ENCODE measurements at regions not wholly inside any gene's neighbourhood (a gene's known extent, or its start where the extent isn't known, plus 50 kb on each side); places are given as distances from the start of the nearest gene placed in this dataset.

GRCh38 chr15:39434163-39434562 lies 146.7 kb upstream of the THBS1 start:
- no CpG with 5 or more reads among the region's 4 CpGs for WGBS, 2 donors (ENCODE audit: extremely low coverage in 2 of 2, insufficient read length in 2 of 2, insufficient replicate concordance in 1 of 2)

GRCh38 chr15:39434751-39435238 lies 146.1 kb upstream of the THBS1 start:
- Histone ChIP-seq H3K23ac (ENCODE audit: low read depth, low read length, poor library complexity) (no peak overlapping the region), H3K27ac (replicated peaks; ENCODE audit: low read length) (no peak overlapping the region), H4K91ac (ENCODE audit: low read depth, low read length, poor library complexity) (no peak overlapping the region), H3K4me3 (ENCODE audit: low read length in 2 of 2) (no peak overlapping the region), H3K36me3 (replicated peaks in 1 of 2; ENCODE audit: control insufficient read depth in 2 of 2, insufficient read depth in 2 of 2, low read length in 2 of 2) (no peaks in the 10 kb centered on the region), H3K9ac (ENCODE audit: low read depth, low read length, poor library complexity) (no peak overlapping the region), H3K4me1 (ENCODE audit: control insufficient read depth in 2 of 2, insufficient read depth in 1 of 2, low read depth in 1 of 2, low read length in 2 of 2) (peaks cover 3 to 12% of the 10 kb centered on the region in 2 donors), H4K8ac (ENCODE audit: low read depth, low read length) (no peak overlapping the region), H3K27me3 (ENCODE audit: control insufficient read depth in 3 of 3, insufficient read depth in 3 of 3, low read depth in 1 of 3, low read length in 3 of 3) (no peaks in the 10 kb centered on the region), H2AK5ac (ENCODE audit: low read depth, low read length) (no peak overlapping the region), H3K79me1 (ENCODE audit: low read depth, low read length) (no peaks in the 10 kb centered on the region), H2BK12ac (ENCODE audit: low read length) (no peak overlapping the region), H3K4ac (ENCODE audit: low read length) (no peak overlapping the region), H3K9me3 (replicated peaks in 1 of 2; ENCODE audit: control insufficient read depth in 2 of 2, insufficient read depth in 1 of 2, low read depth in 1 of 2, low read length in 2 of 2) (no peaks in the 10 kb centered on the region), H2AFZ (ENCODE audit: low read length) (no peak overlapping the region), H2BK120ac (ENCODE audit: low read depth, low read length) (no peak overlapping the region), H3K4me2 (ENCODE audit: insufficient read depth, low read length, poor library complexity, severe bottlenecking) (no peak overlapping the region), H2BK5ac (ENCODE audit: low read length) (no peak overlapping the region), H3K14ac (ENCODE audit: low read length) (no peak overlapping the region), H3K18ac (ENCODE audit: low read length) (no peak overlapping the region), H2BK15ac (ENCODE audit: low read length) (no peak overlapping the region)
- DNase-seq (ENCODE audit: low spot score) = no peak
- no CpG with 5 or more reads among the region's 5 CpGs for WGBS, 2 donors (ENCODE audit: extremely low coverage in 2 of 2, insufficient read length in 2 of 2, insufficient replicate concordance in 1 of 2)

More at GRCh38 chr15:39434163-39434562, 146.7 kb upstream of the THBS1 start:
- H3K4me1 ChIP-seq (ENCODE audit: control insufficient read depth in 2 of 2, insufficient read depth in 1 of 2, low read depth in 1 of 2, low read length in 2 of 2) = peaks cover 3 to 10% of the 10 kb centered on the region in 2 donors
- no peak overlapping the region for H2BK120ac ChIP-seq (ENCODE audit: low read depth, low read length)
- no peak overlapping the region for H2BK12ac ChIP-seq (ENCODE audit: low read length)
- no peak overlapping the region for H3K9ac ChIP-seq (ENCODE audit: low read depth, low read length, poor library complexity)
- H2AK5ac ChIP-seq (ENCODE audit: low read depth, low read length) = no peak overlapping the region
- no peak overlapping the region for H2BK15ac ChIP-seq (ENCODE audit: low read length)
- H3K27ac ChIP-seq (replicated peaks; ENCODE audit: low read length) = no peak overlapping the region
- H2BK5ac ChIP-seq (ENCODE audit: low read length) = no peak overlapping the region
- no peaks in the 10 kb centered on the region for H3K79me1 ChIP-seq (ENCODE audit: low read depth, low read length)
- H3K4me2 ChIP-seq (ENCODE audit: insufficient read depth, low read length, poor library complexity, severe bottlenecking) = no peak overlapping the region
- DNase-seq (ENCODE audit: low spot score) = no peak
- H3K9me3 ChIP-seq (replicated peaks in 1 of 2; ENCODE audit: control insufficient read depth in 2 of 2, insufficient read depth in 1 of 2, low read depth in 1 of 2, low read length in 2 of 2) = no peaks in the 10 kb centered on the region
- H3K18ac ChIP-seq (ENCODE audit: low read length) = no peak overlapping the region
- no peak overlapping the region for H2AFZ ChIP-seq (ENCODE audit: low read length)
- H3K36me3 ChIP-seq (replicated peaks in 1 of 2; ENCODE audit: control insufficient read depth in 2 of 2, insufficient read depth in 2 of 2, low read length in 2 of 2) = no peaks in the 10 kb centered on the region
- no peak overlapping the region for H3K23ac ChIP-seq (ENCODE audit: low read depth, low read length, poor library complexity)
- no peak overlapping the region for H3K4ac ChIP-seq (ENCODE audit: low read length)
- H3K27me3 ChIP-seq (ENCODE audit: control insufficient read depth in 3 of 3, insufficient read depth in 3 of 3, low read depth in 1 of 3, low read length in 3 of 3) = no peaks in the 10 kb centered on the region
- no peak overlapping the region for H3K14ac ChIP-seq (ENCODE audit: low read length)
- H4K8ac ChIP-seq (ENCODE audit: low read depth, low read length) = no peak overlapping the region
- H4K91ac ChIP-seq (ENCODE audit: low read depth, low read length, poor library complexity) = no peak overlapping the region
- no peak overlapping the region for H3K4me3 ChIP-seq (ENCODE audit: low read length in 2 of 2)

- H3K36me3 ChIP-seq (replicated peaks in 1 of 2; ENCODE audit: control insufficient read depth in 2 of 2, insufficient read depth in 2 of 2, low read length in 2 of 2) = no peaks in the 10 kb centered on the region
- no peak overlapping the region for H3K4me2 ChIP-seq (ENCODE audit: insufficient read depth, low read length, poor library complexity, severe bottlenecking)
- H3K9ac ChIP-seq (ENCODE audit: low read depth, low read length, poor library complexity) = no peak overlapping the region
- no peak overlapping the region for H2AFZ ChIP-seq (ENCODE audit: low read length)
- H3K4me1 ChIP-seq (ENCODE audit: control insufficient read depth in 2 of 2, insufficient read depth in 1 of 2, low read depth in 1 of 2, low read length in 2 of 2) = peaks cover 3 to 8% of the 10 kb centered on the region in 2 donors
- no peak overlapping the region for H4K91ac ChIP-seq (ENCODE audit: low read depth, low read length, poor library complexity)
- no peak overlapping the region for H4K8ac ChIP-seq (ENCODE audit: low read depth, low read length)
- no peak overlapping the region for H3K18ac ChIP-seq (ENCODE audit: low read length)
- no peak overlapping the region for H3K23ac ChIP-seq (ENCODE audit: low read depth, low read length, poor library complexity)
- no peak overlapping the region for H2BK12ac ChIP-seq (ENCODE audit: low read length)
- H3K4ac ChIP-seq (ENCODE audit: low read length) = no peak overlapping the region
- WGBS, 2 donors (ENCODE audit: extremely low coverage in 2 of 2, insufficient read length in 2 of 2, insufficient replicate concordance in 1 of 2) = no CpG with 5 or more reads among the region's 2 CpGs
- no peaks in the 10 kb centered on the region for H3K27me3 ChIP-seq (ENCODE audit: control insufficient read depth in 3 of 3, insufficient read depth in 3 of 3, low read depth in 1 of 3, low read length in 3 of 3)
- H2BK15ac ChIP-seq (ENCODE audit: low read length) = no peak overlapping the region
- no peaks in the 10 kb centered on the region for H3K79me1 ChIP-seq (ENCODE audit: low read depth, low read length)
- H3K9me3 ChIP-seq (replicated peaks in 1 of 2; ENCODE audit: control insufficient read depth in 2 of 2, insufficient read depth in 1 of 2, low read depth in 1 of 2, low read length in 2 of 2) = no peaks in the 10 kb centered on the region
- no peak overlapping the region for H3K4me3 ChIP-seq (ENCODE audit: low read length in 2 of 2)
- H2AK5ac ChIP-seq (ENCODE audit: low read depth, low read length) = no peak overlapping the region
- no peak overlapping the region for H2BK5ac ChIP-seq (ENCODE audit: low read length)
- H3K14ac ChIP-seq (ENCODE audit: low read length) = no peak overlapping the region
- H2BK120ac ChIP-seq (ENCODE audit: low read depth, low read length) = no peak overlapping the region
- DNase-seq (ENCODE audit: low spot score) = no peak
- no peak overlapping the region for H3K27ac ChIP-seq (replicated peaks; ENCODE audit: low read length)
Measured at GRCh38 chr15:39435244-39435643, 145.6 kb upstream of the THBS1 start.

- no peaks in the 10 kb centered on the region for H3K9me3 ChIP-seq (replicated peaks in 1 of 2; ENCODE audit: control insufficient read depth in 2 of 2, insufficient read depth in 1 of 2, low read depth in 1 of 2, low read length in 2 of 2)
- no CpG with 5 or more reads among the region's 5 CpGs for WGBS, 2 donors (ENCODE audit: extremely low coverage in 2 of 2, insufficient read length in 2 of 2, insufficient replicate concordance in 1 of 2)
- no peak overlapping the region for H2BK12ac ChIP-seq (ENCODE audit: low read length)
- H3K4me1 ChIP-seq (ENCODE audit: control insufficient read depth in 2 of 2, insufficient read depth in 1 of 2, low read depth in 1 of 2, low read length in 2 of 2) = peaks cover 0 to 8% of the 10 kb centered on the region in 2 donors
- H3K27me3 ChIP-seq (ENCODE audit: control insufficient read depth in 3 of 3, insufficient read depth in 3 of 3, low read depth in 1 of 3, low read length in 3 of 3) = no peaks in the 10 kb centered on the region
- H3K27ac ChIP-seq (replicated peaks; ENCODE audit: low read length) = no peak overlapping the region
- no peak overlapping the region for H3K4me2 ChIP-seq (ENCODE audit: insufficient read depth, low read length, poor library complexity, severe bottlenecking)
- no peak overlapping the region for H2BK15ac ChIP-seq (ENCODE audit: low read length)
- H3K79me1 ChIP-seq (ENCODE audit: low read depth, low read length) = no peaks in the 10 kb centered on the region
- no peak overlapping the region for H2BK5ac ChIP-seq (ENCODE audit: low read length)
- no peak for DNase-seq (ENCODE audit: low spot score)
- H2AK5ac ChIP-seq (ENCODE audit: low read depth, low read length) = no peak overlapping the region
- no peak overlapping the region for H4K8ac ChIP-seq (ENCODE audit: low read depth, low read length)
- H3K18ac ChIP-seq (ENCODE audit: low read length) = peak overlapping the region; percentile 79
- H3K36me3 ChIP-seq (replicated peaks in 1 of 2; ENCODE audit: control insufficient read depth in 2 of 2, insufficient read depth in 2 of 2, low read length in 2 of 2) = no peaks in the 10 kb centered on the region
- H3K14ac ChIP-seq (ENCODE audit: low read length) = peak overlapping the region; percentile 94
- H2BK120ac ChIP-seq (ENCODE audit: low read depth, low read length) = no peak overlapping the region
- no peak overlapping the region for H3K23ac ChIP-seq (ENCODE audit: low read depth, low read length, poor library complexity)
- H2AFZ ChIP-seq (ENCODE audit: low read length) = no peak overlapping the region
- no peak overlapping the region for H3K9ac ChIP-seq (ENCODE audit: low read depth, low read length, poor library complexity)
- H4K91ac ChIP-seq (ENCODE audit: low read depth, low read length, poor library complexity) = no peak overlapping the region
- H3K4ac ChIP-seq (ENCODE audit: low read length) = no peak overlapping the region
- no peak overlapping the region for H3K4me3 ChIP-seq (ENCODE audit: low read length in 2 of 2)
Measured at GRCh38 chr15:39438260-39438659, 142.6 kb upstream of the THBS1 start.

All from neuronal stem cell (in vitro differentiated cells).